Activated naive CD8-positive, alpha-beta T cell treated with anti-CD3 and anti-CD28 coated beads, Interleukin-2, amount 50 U/mL, for 16 hours (primary cell): ENCODE measurements at regions not wholly inside any gene's neighbourhood (a gene's known extent, or its start where the extent isn't known, plus 50 kb on each side); places are given as distances from the start of the nearest gene placed in this dataset.
"Not testable (repeated sequence)": the region's sequence is repeated elsewhere in the genome, so short reads cannot be mapped to it uniquely, and the experiment has no call there.

ENCODE experiments used
- DNase-seq: peaks from one replicate; pipeline ENCODE4 v3.0.0-alpha.2; 2020; ENCODE audit warnings: low read depth, low spot score

DNA sequence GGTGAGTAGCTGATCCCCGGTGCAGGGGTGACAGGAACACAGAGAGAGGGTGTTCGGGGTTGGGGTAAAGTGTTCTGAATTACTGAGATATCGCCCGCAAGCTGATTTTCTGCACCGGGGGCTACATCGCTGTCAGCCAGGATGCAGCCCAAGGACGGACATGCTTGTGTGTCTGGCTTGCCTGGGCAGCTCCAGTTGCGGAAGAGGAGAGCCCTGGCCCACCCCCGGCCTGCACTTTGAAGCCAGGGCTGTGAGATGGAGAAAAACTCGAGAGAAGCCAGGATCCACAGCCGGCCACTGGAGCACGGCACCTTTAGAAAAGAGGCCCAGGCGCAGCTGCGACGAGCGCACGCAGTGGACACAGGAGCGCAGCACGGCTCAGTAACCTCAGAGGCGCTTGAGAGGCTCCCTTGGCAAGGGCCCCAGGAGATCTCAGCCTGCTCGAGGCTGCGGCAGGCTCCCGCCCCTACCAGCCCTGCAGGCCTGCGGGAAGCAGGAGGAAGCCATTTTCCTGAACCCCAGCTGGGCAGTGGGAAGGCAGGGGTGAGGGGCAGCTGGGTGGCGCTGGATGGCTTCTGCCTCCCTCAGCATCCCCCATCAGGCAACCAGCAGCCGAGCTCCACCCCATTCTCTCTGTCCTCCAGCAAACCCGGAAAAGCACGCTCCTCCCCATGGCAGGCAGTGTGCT lies 59.2 kb downstream of the C9orf50 start:
- DNase-seq, result no peak

DNA sequence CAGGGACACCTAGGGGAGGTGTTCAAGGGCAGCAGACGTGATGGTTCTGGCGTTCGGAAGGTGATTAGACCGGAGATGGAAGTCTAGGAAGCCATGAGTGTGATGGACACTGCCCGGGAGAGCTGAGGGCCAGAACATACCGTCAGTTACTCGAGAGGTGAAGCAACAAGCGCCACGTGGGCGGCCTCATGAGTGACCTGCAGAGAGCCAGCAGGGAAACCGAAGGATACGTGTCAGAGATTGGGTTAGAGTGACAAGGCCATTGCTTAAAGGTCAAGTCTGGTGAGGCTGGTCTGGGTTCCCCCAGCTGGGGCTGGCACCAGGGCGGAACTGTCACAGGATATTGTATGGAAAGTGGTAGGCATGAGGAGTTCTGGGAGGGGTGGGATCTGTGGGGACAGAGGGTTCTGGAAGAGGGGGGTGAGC lies 60.0 kb downstream of the C9orf50 start:
- no peak for DNase-seq

DNA sequence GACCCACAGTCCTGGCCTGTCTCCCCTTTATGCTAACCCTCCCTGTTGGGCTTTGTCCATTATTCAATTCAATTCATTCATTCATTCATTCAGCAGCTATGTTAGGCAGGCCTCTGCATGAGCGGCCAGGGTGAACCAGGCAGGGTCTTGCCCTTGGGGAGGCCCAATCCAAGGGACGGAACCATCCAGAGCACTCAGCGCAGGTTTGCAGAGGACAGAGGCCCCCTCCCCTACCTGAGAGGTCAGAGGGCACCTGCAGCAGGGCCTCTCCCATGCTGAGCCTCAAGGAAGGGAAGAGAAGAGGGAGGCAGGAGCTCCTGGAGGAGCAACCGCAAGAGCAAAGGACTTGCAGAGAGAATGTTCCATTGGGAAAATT lies 61.4 kb downstream of the C9orf50 start:
- DNase-seq, result no peak

DNA sequence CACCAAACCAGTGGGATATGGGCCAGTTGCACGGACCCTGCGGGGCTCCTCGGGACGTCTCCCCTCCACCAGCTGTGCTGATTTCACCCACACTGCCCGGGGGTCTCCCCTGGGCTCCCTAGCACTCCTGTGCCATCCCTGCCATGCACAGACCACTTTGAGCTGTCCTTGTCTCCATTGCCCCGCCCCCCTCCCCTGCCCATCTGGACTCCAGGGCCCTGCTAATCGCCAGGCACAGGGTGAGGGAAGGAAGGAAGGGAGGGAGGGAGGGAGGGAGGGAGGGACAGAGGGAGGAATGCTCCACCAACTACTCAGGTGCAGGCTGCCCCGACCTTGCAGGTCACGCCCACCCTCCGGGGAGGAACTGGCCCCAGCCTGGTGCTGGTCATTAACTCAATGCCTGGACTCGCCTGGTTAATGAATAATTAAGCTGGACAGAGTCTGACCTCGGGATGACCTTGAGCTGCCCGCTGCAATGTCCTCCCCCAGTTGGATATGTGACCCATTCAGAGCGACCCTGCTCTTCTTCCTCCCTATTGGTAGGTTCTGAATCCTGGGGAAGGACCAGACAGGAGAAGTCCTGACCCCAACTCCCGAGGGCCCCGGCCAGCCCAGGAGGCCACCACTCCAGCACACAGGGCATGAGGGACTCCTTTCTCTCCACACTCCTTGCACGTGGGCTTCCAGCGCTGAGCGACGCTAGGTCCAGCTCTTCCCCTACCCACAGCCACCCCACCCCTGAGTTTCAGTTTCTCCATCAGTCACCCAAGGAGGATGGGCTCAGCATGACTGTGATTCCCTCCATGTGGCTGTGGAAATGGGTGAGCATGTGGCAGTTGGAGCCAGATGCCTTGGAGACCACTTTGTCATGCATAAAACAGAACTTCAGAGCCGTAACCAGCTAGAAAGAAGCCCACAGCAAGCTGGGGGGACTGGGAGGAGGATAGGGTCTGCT lies 62.1 kb downstream of the C9orf50 start:
- DNase-seq, result no peak

DNA sequence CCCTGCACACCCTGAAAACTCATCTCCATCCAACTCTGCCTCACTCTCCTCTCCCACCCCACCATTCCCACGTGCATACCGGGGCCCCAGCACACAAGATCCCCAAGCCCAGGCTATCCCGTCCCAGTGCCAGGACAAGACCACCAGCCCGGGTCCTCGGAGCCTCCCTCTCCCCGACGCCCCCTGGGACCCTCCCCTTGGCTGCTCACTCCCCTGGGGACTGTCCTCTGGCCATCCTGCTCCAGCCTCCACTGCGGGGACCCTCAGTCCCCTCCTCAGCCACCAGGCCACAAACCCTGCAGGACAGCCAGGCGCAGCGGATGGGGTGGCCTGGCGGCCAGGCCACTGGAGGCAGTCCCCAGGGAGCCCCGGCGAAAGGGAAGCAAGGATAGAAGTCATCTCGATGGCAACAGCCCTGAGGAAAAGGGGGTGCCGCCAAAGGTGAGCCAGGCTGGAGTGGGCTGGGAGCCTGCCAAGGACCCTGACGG lies 62.8 kb downstream of the C9orf50 start:
- no peak for DNase-seq

DNA sequence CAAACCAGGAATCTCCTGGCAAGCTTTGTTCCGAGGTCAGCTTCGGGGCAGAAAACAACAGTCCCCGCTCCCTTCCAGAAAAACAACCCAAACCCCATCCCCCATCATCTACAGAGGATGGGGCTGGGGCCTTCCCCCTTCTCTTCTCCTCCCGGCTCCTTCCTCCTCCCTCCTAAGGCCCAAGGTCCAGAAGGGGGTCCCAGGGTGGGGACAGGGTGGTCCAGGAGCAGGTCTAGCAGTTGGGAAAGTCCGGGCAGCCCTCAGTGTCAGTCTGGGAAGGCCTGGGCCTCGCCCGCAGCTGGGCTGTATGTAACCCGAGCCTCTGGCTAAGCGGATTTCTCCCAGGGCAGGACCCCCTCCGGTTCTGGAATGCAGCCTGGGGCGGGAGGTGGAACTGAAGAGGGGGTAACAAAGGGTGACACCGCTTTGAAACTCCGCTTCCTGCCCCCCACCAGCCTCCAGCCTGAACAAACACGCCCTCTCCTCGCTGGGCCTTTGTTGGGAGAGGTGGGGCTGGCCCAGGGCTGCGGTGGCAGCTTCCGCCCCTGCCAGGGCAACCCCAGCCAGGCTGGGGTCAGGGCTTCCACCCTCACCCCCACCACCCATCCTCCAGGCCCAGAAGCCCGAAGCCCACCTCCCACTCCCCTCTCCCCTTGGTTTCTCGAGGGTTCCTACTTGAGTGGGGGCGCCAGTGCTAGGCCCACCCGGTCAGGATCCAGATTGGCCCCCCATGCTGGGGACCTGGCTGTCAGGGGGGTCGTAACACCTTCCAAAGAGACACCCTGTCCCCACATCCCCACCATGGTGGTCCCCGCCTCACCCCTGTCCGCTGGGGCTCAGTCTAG lies 63.5 kb downstream of the C9orf50 start:
- DNase-seq, result no peak

DNA sequence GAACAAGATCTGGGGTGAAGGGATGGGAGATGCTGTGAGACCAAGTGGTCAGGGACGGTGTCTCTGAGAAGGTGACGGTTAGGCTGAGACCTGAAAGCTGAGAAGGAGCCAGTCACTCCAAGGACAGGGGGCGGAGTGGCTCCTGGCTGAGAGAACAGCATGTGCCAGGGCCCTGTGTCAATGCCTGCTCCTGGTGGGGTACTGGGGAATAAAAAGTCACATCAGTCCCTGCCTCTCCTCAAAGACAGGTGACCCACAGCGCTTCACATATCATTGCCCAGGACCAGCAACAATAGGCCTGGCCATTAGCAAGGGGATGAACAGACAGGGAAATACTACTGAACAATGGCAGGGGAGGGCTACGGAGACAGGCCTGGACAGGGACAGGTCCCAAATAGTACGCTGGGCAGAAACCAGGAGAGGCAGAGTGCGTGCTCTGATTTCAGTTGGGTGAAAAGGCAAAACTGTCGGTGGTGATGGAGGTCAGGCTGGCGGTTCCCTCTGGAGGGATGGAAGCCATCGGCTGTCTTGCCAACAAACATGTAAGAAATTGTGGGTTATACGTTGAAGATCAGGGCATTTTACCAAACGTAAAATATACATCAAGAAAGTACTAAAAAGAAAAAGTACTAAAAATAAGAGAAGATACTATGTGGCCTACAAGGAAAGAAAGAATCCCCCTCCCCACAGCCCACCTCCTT lies 64.3 kb downstream of the C9orf50 start:
- DNase-seq, result no peak

DNA sequence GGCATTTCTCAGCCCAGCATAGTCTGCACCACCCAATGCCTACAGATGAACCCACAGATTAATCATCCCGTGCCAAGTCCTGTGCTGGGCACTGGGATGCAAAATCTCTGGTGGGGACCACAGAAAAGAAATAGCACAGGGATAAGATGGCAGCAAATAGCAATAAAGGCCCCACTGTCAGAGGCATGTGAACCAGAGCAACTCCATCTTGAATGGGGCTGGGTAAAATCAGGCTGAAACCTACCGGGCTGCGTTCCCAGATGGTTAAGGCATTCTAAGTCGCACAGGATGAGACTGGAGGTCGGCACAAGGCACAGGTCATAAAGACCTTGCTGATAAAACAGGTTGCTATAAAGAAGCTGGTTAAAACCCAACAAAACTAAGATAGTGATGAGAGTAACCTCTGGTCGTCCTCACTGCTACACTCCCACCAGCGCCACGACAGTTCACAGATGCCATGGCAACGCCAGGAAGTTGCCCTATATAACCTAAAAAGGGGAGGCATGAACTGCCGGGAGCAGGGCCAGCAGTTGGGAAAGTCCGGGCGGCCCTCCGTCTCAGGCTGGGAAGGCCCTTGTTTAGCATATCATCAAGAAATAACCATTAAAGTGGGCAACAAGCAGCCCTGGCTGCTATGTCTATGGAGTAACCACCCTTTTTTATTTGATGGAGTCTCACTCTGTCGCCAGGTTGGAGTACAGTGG lies 65.2 kb downstream of the C9orf50 start:
- no peak for DNase-seq

DNA sequence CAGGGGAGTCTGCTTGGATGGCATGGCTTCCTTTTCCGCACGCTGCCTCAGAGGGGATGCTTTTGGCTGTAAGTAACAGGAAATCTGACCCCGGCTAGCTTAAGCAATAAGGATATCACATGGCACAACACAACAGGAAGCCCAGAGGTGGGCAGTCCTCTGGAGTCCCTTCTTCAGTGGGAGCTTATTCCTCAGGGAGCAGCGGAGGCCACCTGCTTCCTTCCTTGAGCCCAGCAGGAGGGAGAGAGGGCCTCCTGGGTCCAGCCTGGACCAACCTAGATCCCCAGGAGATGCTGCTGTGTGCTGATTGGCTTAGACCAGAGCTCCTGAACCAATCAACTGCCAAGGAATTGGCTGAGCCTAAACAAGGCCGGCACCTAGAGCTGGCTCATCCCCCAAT lies 66.3 kb downstream of the C9orf50 start:
- DNase-seq, result no peak

DNA sequence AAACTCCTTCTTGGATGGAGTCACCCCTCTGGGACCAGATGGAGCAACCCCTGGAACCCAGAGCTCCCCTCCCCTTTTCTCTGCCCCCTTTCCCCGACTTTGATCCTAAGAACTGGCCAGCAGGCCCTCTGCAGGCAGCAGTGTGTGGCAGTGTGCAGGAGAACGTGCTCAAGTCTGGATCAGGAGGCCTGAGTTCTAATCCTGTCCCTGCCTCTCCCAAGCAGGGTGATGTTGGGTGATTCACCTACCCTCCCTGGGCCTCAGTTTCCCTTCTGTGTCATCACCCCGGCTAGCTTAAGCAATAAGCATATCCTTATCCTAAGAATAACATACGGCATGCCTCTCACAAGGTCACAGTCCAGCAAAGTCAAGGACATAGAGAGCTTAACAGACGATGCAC lies 67.6 kb downstream of the C9orf50 start:
- no peak for DNase-seq

DNA sequence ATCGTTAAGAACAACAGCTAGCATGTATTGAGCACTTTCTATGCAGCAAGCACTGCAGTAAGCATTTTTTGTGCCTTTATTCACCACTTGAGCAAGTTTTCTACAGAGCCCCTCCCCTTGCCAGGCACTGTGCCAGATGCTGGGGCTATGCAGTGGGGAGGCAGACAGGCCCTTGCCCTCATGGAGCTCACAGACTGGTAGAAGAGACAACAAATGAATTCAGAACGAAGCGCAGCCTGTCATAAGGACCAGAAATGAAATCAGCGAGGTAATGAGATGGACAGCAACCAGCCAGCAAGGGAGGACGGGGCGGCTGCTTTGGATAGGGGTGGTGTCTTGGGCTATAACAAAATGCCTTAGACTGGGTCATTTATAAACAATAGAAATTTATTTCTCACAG lies 68.8 kb downstream of the C9orf50 start:
- DNase-seq, result no peak

DNA sequence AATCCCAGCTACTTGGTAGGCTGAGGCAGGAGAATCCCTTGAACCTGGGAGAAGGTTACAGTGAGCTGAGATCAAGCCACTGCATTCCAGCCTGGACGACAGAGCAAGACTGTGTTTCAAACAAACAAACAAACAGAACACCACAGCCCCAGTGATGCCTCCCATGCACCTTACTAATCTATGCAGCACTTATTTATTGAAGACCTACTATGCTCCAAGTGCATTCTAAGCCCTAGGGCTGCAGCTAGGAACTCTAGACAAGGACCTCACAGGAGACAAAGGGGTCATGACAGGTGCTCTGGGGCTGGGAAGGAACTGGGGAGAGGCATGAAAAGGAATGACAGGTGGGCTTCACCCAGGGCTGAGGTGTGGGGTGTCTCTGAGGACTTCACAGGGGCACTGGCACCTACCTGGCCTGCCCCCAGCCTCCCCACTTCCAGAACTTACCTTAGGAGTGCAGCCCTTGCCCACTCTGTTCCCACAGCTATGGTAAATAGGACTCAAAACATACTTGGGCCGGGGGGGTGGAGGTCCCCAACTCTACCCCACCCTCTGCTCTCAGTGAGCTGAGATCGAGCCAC lies 69.4 kb downstream of the C9orf50 start:
- DNase-seq, result no peak

DNA sequence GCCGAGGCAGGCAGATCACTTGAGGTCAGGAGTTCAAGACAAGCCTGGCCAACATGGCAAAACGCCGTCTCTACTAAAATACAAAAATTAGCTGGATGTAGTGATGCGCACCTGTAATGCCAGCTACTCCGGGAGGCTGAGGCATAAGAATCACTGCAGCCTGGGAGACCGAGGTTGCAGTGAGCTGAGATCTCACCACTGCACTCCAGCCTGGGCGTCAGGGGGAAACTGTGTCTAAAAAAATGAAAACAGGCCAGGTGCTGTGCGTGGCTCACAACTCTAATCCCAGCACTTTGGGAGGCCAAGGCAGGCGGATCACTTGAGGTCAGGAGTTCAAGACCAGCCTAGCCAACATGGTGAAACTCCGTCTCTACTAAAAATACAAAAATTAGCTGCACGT lies 69.9 kb downstream of the C9orf50 start:
- DNase-seq, result not testable (repeated sequence)

DNA sequence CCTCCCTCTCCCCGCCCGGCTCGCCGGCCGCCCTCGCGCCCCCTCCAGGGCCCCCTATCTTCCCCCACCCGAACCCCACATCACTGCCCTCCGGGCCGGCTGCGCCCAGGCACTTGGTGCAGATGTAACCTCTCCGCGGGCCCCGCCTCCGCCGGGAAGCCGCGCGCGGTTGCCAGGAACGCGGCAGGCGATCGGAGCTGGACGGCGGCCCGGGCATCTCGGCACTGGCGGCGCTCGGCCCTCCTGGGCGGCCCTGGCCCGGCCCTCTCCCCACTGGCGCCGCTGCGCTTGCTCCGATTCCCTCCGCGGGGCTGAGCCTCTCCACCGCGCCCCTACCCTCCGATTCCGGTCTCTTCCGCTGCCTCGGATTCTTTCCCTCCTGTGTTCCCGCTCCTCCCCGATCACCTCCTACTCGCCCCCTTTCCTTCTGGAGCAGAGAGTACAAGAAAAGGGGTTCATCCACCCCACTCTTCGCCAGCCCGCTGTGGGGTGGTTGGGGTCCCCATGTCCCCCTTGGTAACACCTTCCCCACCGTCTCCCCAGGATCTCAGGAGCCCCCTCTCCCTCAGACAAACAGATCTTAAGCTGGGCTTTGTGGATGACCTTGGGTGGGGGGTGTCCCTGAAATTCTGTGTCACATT lies 70.6 kb downstream of the C9orf50 start:
- DNase-seq, result no peak

DNA sequence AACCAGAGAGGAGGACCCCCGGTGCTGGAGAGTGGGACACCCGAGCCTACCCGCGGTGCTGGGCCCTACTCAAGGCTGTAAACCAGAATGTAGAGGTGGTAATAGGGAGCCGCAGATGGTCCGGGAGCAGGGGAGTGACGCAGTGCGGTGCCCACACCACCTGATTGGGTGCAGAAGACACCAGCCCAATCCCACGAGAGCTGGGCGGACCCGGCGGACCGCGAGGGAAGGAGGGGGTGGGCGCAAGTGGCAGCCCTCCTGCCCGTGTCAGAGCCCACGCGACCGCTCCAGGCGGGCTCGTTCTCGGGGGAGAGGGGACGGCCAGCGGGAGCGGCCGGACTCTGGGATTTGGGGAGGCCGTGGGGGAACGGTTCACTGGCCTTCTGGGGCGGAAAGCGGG lies 71.2 kb downstream of the C9orf50 start:
- no peak for DNase-seq

DNA sequence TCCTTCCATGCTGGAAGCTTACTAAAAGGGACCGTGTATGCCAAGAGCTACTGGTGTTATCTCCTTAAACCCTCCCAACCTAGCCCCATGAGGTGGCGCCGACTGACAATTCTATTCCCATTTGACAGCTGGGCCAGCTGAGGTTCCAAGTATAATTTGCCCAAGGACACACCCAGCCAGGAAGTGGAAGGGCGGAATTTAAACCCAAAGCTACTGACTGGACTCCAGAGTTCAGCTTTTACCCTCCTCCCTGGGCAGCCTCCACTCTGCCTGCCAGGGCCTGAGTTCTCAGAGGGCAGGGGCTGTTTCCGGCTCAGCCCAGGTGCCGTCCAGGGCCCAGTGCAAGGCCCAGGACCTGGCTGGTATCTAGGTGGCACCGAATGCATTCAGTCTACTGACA lies 71.8 kb downstream of the C9orf50 start:
- DNase-seq, result no peak

DNA sequence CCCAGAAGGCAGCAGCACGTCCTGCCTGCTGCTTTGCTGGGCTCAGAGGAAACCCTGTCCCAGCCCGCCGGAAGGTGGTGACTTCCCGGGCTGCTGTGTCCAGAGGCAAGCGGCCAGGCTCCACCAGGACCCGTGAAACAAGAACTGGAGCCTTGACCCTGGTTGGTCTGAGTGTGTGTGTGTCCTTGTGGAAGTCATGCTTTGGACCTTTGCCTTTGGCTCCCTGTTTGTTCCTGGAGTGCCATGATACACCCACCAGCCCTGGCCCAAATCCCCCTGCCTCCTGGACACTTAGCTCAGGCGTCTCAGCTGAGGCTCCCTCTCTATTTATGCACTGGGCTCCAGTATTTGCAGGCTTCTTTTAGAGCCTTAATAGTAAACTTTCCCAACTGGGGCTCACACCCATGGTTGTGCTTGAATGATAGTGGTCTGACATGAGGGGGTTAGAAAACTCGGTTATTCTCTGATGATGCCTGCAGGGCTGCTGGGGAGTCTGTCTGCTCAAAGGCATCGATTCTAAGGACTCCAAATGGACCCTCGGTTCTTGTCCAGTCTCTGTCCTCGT lies 72.2 kb downstream of the C9orf50 start:
- no peak for DNase-seq

DNA sequence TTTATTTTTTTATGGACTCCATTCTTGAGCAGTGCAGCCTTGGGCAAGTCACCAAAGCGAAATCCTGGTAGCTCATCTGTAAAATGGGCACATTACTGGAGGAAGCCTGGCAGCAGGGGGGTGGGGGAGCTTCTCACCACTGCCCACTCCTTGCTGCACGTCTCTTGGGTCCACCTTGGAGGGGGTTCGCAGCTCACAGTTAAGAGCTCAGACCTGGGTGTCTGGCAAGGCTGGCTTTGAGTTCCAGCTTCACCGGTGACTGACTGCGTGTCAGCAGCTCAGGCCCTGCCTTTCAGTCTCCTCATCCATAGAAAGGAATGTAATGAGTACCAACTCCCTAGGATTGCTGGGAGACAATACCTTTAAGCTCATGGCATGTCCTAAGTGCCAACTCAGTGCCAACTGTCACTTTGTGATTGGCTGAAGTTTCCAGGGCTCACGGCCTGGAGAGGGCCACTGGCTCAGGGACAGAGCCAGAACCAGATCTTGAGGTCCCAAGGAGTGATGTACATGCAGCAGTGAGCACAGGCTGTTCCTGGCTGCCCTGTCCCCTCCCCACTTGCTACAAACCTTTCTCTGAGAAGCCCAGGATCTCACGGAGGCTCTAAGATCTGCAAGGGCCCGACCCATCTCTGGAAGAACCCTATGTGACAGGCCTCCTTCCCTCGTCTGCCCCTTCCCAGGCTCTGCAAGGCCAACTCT lies 72.9 kb downstream of the C9orf50 start:
- DNase-seq, result no peak

DNA sequence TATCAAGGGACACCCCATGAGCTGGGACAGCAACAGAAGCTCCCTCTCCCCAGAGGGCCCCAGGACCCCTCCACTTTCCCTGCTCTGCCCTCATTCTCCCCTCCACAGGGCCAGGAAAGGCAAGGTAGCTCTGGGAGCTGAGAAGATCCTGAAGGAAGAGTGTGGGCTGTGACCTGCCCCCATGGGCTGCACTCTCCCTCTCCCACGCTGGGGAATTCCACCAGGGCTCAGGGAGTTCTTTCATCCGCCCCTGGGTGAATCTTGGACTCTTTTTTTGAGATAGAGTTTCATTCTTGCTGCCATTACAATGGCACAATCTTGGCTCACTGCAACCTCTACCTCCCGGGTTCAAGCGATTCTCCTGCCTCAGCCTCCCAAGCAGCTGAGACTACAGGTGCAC lies 73.8 kb downstream of the C9orf50 start:
- no peak for DNase-seq
